Panc1 (cell line): ENCODE measurements at regions not wholly inside any gene's neighbourhood (a gene's known extent, or its start where the extent isn't known, plus 50 kb on each side); places are given as distances from the start of the nearest gene placed in this dataset.

Source experiments
- ATAC-seq: fragments of 200-7000 bp; cut with Tn5 transposase; 2 replicates; pipeline ENCODE4 v1.9.1; 2020; ENCODE audit warnings: mild to moderate bottlenecking, moderate library complexity
- BruUV-seq: library from RNA; stranded (reverse); fragments of 400-500 nt; replicated peaks from 2 replicates; lab custom pipeline; 2021; lab: Mats Ljungman, UMichigan
- CTCF ChIA-PET: fragments of 300-600 bp; sonication (Branson Sonifier 250); formaldehyde crosslinking; loops from one replicate; lab custom pipeline; 2022; ENCODE audit warnings: antibody characterized with exemption; lab: Charles Lee
- POLR2A ChIA-PET: fragments of 300-600 bp; sonication (Branson Sonifier 250); formaldehyde crosslinking; loops from one replicate; lab custom pipeline; 2022; ENCODE audit warnings: antibody characterized with exemption; lab: Charles Lee
- DNase-seq: peaks from one replicate; pipeline ENCODE4 v3.0.0-alpha.2; 2010; ENCODE audit warnings: low read depth, low spot score
- H3K27ac ChIP-seq: 2 replicates; pipeline ENCODE4 v1.5.1; 2011; ENCODE audit warnings: mild to moderate bottlenecking, low read length, inconsistent platforms
- H3K27me3 ChIP-seq: fragments of 200-500 bp; sonication (Bioruptor generic); 2 replicates; pipeline ENCODE4 v1.6.0; 2014; ENCODE audit warnings: low read length, inconsistent platforms; ENCODE audit not compliant: control insufficient read depth, insufficient read depth
- H3K36me3 ChIP-seq: fragments of 200-500 bp; sonication (Bioruptor generic); 2 replicates; pipeline ENCODE4 v1.5.1; 2014; ENCODE audit warnings: inconsistent platforms, mild to moderate bottlenecking, low read length, moderate library complexity; ENCODE audit not compliant: control insufficient read depth, insufficient read depth
- H3K4me1 ChIP-seq: 2 replicates; pipeline ENCODE4 v1.5.1; 2011; ENCODE audit warnings: inconsistent platforms, mild to moderate bottlenecking, low read length, moderate library complexity; ENCODE audit not compliant: control insufficient read depth, insufficient read depth
- H3K4me3 ChIP-seq, 2 experiments: 2 replicates each; pipeline ENCODE4 v1.5.1; 2011 to 2012; ENCODE audit warnings: low read depth in 2 of 2, low read length in 2 of 2, mild to moderate bottlenecking in 2 of 2, inconsistent platforms in 1 of 2, moderate library complexity in 1 of 2
- H3K9me3 ChIP-seq: fragments of 200-500 bp; sonication (Bioruptor generic); 2 replicates; pipeline ENCODE4 v1.5.1; 2014; ENCODE audit warnings: low read depth, mild to moderate bottlenecking, inconsistent platforms, low read length, moderate library complexity; ENCODE audit not compliant: control insufficient read depth, insufficient read depth
- POLR2AphosphoS5 ChIP-seq: IDR thresholded peaks from 2 replicates; pipeline ENCODE4 v1.6.1; 2012; ENCODE audit warnings: mild to moderate bottlenecking, low read depth, low read length, moderate library complexity
- SIN3A ChIP-seq: IDR thresholded peaks from 2 replicates; pipeline ENCODE4 v1.6.1; 2012; ENCODE audit warnings: low read depth, mild to moderate bottlenecking, low read length, moderate library complexity, borderline replicate concordance; ENCODE audit not compliant: insufficient read depth
- TCF7L2 ChIP-seq: IDR thresholded peaks from 2 replicates; pipeline ENCODE4 v1.6.1; 2011; ENCODE audit warnings: mild to moderate bottlenecking, low read depth, low read length, inconsistent platforms
- in situ Hi-C: cut with HindIII; loops from 2 replicates; pipeline ENCODE4 v1.10.0; 2016; ENCODE audit warnings: low sequenced_read_pairs, low pct_unique_long_range_greater_than_20kb
- intact Hi-C: fragments of 100-400 bp; cut with micrococcal nuclease; formaldehyde crosslinking; loops from one replicate; pipeline ENCODE4 v1.10.0; 2022; ENCODE audit not compliant: unreplicated experiment
- TF ChIP-seq, protein P1 (sequence below), 2 experiments: IDR thresholded peaks; 2 replicates each; pipeline ENCODE4 v1.6.1; 2011 to 2012; ENCODE audit warnings: low read depth in 2 of 2, control low read depth in 1 of 2, low read length in 1 of 2, mild to moderate bottlenecking in 1 of 2, moderate library complexity in 1 of 2; ENCODE audit not compliant: insufficient read depth in 1 of 2
- TF ChIP-seq, protein P2 (sequence below): fragments of 450-650 bp; IDR thresholded peaks from 2 replicates; pipeline ENCODE4 v1.5.1; 2017; ENCODE audit warnings: mild to moderate bottlenecking

DNA sequence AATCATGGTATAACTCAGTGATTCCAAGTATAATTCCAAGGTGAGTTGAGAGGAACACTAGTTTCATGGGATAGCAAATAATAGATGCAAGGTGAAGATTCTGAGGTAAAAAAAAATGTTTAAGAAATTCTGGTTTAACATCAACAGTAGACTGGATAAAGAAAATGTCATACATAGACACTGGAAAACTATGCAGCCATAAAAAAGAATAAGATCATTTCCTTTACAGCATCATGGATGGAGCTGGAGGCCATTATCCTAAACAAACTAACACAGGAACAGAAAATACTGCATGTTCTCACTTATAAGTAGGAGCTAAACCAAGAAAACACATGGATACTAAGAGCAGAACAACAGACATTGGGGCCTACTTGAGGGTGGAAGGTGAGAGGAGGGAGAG lies 54.6 kb upstream of the LEF1 start:
- ATAC-seq (no peak), DNase-seq (no peak)
- ChIA-PET POLR2A (no interaction called here), CTCF (no interaction called here)
- no TSS peak for BruUV-seq
- Histone ChIP-seq H3K36me3 (no peaks in the 10 kb centered on the region), H3K27ac (no peak overlapping the region), H3K4me3 (no peak overlapping the region), H3K4me1 (no peaks in the 10 kb centered on the region), H3K27me3 (no peaks in the 10 kb centered on the region), H3K9me3 (no peaks in the 10 kb centered on the region)
- intact Hi-C loops (no loop called here), in situ Hi-C loops (no loop called here)
- TF ChIP-seq, protein P1, sequence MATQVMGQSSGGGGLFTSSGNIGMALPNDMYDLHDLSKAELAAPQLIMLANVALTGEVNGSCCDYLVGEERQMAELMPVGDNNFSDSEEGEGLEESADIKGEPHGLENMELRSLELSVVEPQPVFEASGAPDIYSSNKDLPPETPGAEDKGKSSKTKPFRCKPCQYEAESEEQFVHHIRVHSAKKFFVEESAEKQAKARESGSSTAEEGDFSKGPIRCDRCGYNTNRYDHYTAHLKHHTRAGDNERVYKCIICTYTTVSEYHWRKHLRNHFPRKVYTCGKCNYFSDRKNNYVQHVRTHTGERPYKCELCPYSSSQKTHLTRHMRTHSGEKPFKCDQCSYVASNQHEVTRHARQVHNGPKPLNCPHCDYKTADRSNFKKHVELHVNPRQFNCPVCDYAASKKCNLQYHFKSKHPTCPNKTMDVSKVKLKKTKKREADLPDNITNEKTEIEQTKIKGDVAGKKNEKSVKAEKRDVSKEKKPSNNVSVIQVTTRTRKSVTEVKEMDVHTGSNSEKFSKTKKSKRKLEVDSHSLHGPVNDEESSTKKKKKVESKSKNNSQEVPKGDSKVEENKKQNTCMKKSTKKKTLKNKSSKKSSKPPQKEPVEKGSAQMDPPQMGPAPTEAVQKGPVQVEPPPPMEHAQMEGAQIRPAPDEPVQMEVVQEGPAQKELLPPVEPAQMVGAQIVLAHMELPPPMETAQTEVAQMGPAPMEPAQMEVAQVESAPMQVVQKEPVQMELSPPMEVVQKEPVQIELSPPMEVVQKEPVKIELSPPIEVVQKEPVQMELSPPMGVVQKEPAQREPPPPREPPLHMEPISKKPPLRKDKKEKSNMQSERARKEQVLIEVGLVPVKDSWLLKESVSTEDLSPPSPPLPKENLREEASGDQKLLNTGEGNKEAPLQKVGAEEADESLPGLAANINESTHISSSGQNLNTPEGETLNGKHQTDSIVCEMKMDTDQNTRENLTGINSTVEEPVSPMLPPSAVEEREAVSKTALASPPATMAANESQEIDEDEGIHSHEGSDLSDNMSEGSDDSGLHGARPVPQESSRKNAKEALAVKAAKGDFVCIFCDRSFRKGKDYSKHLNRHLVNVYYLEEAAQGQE (IDR thresholded peaks at IDR 0.05; ENCODE audit: insufficient read depth in 1 of 2, low read depth in 2 of 2, low read length in 1 of 2) = no peak
- no peak for TF ChIP-seq POLR2AphosphoS5
- TF ChIP-seq, protein P2, sequence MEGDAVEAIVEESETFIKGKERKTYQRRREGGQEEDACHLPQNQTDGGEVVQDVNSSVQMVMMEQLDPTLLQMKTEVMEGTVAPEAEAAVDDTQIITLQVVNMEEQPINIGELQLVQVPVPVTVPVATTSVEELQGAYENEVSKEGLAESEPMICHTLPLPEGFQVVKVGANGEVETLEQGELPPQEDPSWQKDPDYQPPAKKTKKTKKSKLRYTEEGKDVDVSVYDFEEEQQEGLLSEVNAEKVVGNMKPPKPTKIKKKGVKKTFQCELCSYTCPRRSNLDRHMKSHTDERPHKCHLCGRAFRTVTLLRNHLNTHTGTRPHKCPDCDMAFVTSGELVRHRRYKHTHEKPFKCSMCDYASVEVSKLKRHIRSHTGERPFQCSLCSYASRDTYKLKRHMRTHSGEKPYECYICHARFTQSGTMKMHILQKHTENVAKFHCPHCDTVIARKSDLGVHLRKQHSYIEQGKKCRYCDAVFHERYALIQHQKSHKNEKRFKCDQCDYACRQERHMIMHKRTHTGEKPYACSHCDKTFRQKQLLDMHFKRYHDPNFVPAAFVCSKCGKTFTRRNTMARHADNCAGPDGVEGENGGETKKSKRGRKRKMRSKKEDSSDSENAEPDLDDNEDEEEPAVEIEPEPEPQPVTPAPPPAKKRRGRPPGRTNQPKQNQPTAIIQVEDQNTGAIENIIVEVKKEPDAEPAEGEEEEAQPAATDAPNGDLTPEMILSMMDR = no peak
- TF ChIP-seq TCF7L2 = no peak
- no peak for TF ChIP-seq SIN3A

DNA sequence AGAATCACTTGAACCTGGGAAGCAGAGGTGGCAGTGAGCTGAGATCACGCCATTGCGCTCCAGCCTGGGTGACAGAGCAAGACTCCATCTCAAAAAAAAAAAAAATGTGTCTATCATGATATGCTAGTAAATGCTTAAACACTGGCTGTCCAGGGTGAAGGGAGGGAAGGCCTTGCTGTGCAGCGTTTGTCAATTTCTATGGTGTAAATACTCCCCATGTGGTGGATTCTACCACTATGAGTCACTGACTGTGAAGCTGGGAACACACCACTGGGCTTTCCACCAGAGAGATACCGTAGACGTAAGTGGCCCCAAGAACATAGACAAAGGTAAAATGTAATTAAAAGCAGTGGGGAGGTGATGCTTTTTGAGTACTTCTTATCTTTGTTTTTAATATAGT lies 51.3 kb upstream of the LEF1 start:
- H3K36me3 ChIP-seq = no peaks in the 10 kb centered on the region
- no peak overlapping the region for H3K27ac ChIP-seq
- H3K4me1 ChIP-seq = no peaks in the 10 kb centered on the region
- H3K4me3 ChIP-seq = no peak overlapping the region
- DNase-seq (no peak), ATAC-seq (no peak)
- in situ Hi-C loops = no loop called here
- TF ChIP-seq POLR2AphosphoS5 = no peak
- TF ChIP-seq SIN3A = no peak
- TF ChIP-seq, protein P2 = no peak
- no peak for TF ChIP-seq TCF7L2
- TF ChIP-seq, protein P1 (IDR thresholded peaks at IDR 0.05; ENCODE audit: insufficient read depth in 1 of 2, low read depth in 2 of 2, low read length in 1 of 2) = no peak
- H3K9me3 ChIP-seq = no peaks in the 10 kb centered on the region
- no TSS peak for BruUV-seq
- intact Hi-C loops = no loop called here
- ChIA-PET POLR2A (no interaction called here), CTCF (no interaction called here)
- no peaks in the 10 kb centered on the region for H3K27me3 ChIP-seq
